AG09309 (cell line): ENCODE measurements at regions not wholly inside any gene's neighbourhood (a gene's known extent, or its start where the extent isn't known, plus 50 kb on each side); places are given as distances from the start of the nearest gene placed in this dataset.

ENCODE experiments used
- DNase-seq: peaks from one replicate; pipeline ENCODE4 v3.0.0-alpha.2; 2010; ENCODE audit warnings: low read depth
- H3K4me3 ChIP-seq: 2 replicates; pipeline ENCODE4 v1.5.1; 2011; ENCODE audit warnings: mild to moderate bottlenecking, low read depth, low read length, moderate library complexity; ENCODE audit not compliant: control insufficient read depth
- TF ChIP-seq, protein P1 (sequence below): IDR thresholded peaks from 2 replicates; pipeline ENCODE4 v1.5.1; 2011; ENCODE audit warnings: mild to moderate bottlenecking, low read depth, low read length, inconsistent platforms; ENCODE audit not compliant: insufficient read depth, control insufficient read depth; ENCODE audit errors: missing control alignments

- TF ChIP-seq, protein P1, sequence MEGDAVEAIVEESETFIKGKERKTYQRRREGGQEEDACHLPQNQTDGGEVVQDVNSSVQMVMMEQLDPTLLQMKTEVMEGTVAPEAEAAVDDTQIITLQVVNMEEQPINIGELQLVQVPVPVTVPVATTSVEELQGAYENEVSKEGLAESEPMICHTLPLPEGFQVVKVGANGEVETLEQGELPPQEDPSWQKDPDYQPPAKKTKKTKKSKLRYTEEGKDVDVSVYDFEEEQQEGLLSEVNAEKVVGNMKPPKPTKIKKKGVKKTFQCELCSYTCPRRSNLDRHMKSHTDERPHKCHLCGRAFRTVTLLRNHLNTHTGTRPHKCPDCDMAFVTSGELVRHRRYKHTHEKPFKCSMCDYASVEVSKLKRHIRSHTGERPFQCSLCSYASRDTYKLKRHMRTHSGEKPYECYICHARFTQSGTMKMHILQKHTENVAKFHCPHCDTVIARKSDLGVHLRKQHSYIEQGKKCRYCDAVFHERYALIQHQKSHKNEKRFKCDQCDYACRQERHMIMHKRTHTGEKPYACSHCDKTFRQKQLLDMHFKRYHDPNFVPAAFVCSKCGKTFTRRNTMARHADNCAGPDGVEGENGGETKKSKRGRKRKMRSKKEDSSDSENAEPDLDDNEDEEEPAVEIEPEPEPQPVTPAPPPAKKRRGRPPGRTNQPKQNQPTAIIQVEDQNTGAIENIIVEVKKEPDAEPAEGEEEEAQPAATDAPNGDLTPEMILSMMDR = no peak
- no peak for DNase-seq
- no peak overlapping the region for H3K4me3 ChIP-seq
Observed at GRCh38 chr12:83856803-83857202, 1055.8 kb downstream of the SLC6A15 start.

- TF ChIP-seq, protein P1 = no peak
- DNase-seq = no peak
- no peak overlapping the region for H3K4me3 ChIP-seq
Observed at GRCh38 chr12:83850531-83850930, 1062.1 kb downstream of the SLC6A15 start.

- no peak for DNase-seq
- no peak overlapping the region for H3K4me3 ChIP-seq
- TF ChIP-seq, protein P1 = no peak
Observed at GRCh38 chr12:83848702-83849101, 1063.9 kb downstream of the SLC6A15 start.

DNA sequence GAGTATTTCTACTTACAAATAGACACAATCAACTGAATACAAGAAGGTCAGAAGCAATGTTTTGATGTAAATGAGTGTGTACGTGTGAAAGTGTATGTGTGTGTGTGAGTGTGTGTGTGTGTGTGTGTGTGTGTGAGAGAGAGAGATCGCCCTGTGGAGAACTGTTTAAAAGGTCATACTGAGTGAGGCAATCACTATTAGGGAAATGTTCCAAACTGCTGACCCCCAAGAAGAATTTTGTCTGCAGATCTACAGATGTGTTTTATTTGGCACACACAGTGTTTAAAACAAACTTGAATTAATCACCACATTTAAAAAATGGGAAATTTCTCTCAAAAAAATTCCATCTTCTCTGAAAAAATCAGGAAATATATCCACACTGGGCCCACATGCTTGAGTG, 1069.1 kb downstream of the SLC6A15 start:
- no peak for DNase-seq
- TF ChIP-seq, protein P1 = no peak
- no peak overlapping the region for H3K4me3 ChIP-seq

- H3K4me3 ChIP-seq = no peak overlapping the region
- TF ChIP-seq, protein P1 = no peak
- DNase-seq = no peak
Observed at GRCh38 chr12:83841620-83842019, 1071.0 kb downstream of the SLC6A15 start.

DNA sequence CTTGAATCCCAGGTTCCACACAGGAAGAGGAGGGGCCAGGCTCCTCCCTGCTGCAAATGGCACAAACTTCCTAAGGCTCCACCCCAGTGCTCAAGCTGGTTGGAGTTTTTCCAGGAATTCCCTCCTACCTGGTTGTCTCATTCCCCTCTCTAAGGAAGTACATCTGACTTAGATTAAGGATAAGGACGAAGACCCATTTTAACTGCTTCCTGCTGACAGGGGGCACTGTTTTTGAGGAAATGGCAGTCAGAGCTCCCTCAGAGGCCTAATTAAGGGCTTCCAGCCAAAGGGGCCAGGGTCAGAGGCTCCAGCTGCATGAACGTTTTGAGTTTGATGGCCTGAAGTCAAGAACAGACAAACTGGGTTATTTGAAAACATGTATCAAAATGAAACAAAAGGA, 1084.7 kb downstream of the SLC6A15 start:
- TF ChIP-seq, protein P1 = no peak
- no peak overlapping the region for H3K4me3 ChIP-seq
- no peak for DNase-seq

DNA sequence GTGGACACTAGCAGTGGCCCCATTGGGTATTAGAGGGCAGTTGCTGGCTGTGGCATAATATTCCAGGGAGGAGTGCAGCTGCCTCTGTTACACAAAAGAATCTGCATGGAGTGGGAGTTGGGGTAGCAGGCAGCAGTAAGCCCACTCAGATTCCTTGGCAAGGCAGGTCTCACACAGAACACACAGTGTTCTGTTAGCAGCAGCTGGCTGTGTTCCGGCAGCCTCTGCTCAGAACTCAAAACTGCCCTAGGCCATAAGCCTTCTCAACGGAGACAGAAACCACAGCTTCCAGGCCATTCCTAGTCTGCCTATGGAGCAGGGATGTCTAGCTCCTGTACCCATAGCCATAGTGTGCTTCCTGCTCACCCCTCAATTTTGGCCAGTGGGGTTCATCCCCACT, 1085.4 kb downstream of the SLC6A15 start:
- DNase-seq = no peak
- no peak overlapping the region for H3K4me3 ChIP-seq
- TF ChIP-seq, protein P1 = no peak
